Osteoblast (primary cell): ENCODE measurements at regions not wholly inside any gene's neighbourhood (a gene's known extent, or its start where the extent isn't known, plus 50 kb on each side); places are given as distances from the start of the nearest gene placed in this dataset.

Experiments used
- DNase-seq: peaks from one replicate; pipeline ENCODE4 v3.0.0; 2011; ENCODE audit warnings: low spot score, mixed read lengths; ENCODE audit not compliant: insufficient read length; ENCODE audit errors: missing footprints
- H2AFZ ChIP-seq: 2 replicates; pipeline ENCODE4 v1.6.0; 2011; ENCODE audit warnings: mild to moderate bottlenecking, low read length
- H3K27ac ChIP-seq: 2 replicates; pipeline ENCODE4 v1.5.1; 2011; ENCODE audit warnings: mild to moderate bottlenecking, low read depth, low read length, moderate library complexity
- H3K27me3 ChIP-seq: 2 replicates; pipeline ENCODE4 v1.6.0; 2012; ENCODE audit warnings: mild to moderate bottlenecking, control low read depth, inconsistent platforms, low read length, moderate library complexity; ENCODE audit not compliant: insufficient read depth
- H3K36me3 ChIP-seq: 2 replicates; pipeline ENCODE4 v1.5.1; 2011; ENCODE audit warnings: mild to moderate bottlenecking, low read length, control low read depth, moderate library complexity; ENCODE audit not compliant: insufficient read depth
- H3K4me1 ChIP-seq: 2 replicates; pipeline ENCODE4 v1.5.1; 2011; ENCODE audit warnings: mild to moderate bottlenecking, low read length, control low read depth, moderate library complexity; ENCODE audit not compliant: insufficient read depth
- H3K4me2 ChIP-seq: 2 replicates; pipeline ENCODE4 v1.6.0; 2011; ENCODE audit warnings: mild to moderate bottlenecking, low read length; ENCODE audit not compliant: insufficient read depth
- H3K4me3 ChIP-seq: fragments of 200-600 bp; sonication (generic); 3 replicates; pipeline ENCODE4 v1.5.1; 2012; ENCODE audit warnings: mild to moderate bottlenecking, low read length, inconsistent platforms; ENCODE audit not compliant: insufficient read depth
- H3K79me2 ChIP-seq: 2 replicates; pipeline ENCODE4 v1.6.0; 2012; ENCODE audit warnings: mild to moderate bottlenecking, low read length, control low read depth, inconsistent platforms; ENCODE audit not compliant: insufficient read depth
- H3K9me3 ChIP-seq: 2 replicates; pipeline ENCODE4 v1.5.1; 2011; ENCODE audit warnings: low read depth, low read length, control low read depth
- H4K20me1 ChIP-seq: 2 replicates; pipeline ENCODE4 v1.6.0; 2012; ENCODE audit warnings: mild to moderate bottlenecking, low read length, control low read depth; ENCODE audit not compliant: insufficient read depth
- CTCF ChIP-seq: IDR thresholded peaks from 2 replicates; pipeline ENCODE4 v1.5.1; 2011; ENCODE audit warnings: mild to moderate bottlenecking, low read depth, low read length, moderate library complexity; ENCODE audit errors: extremely low read depth

GRCh38 chr9:18184401-18184800 is 289.6 kb upstream of the ADAMTSL1 start:
- no peaks in the 10 kb centered on the region for H4K20me1 ChIP-seq
- no peaks in the 10 kb centered on the region for H3K79me2 ChIP-seq
- TF ChIP-seq CTCF = no peak
- H3K4me1 ChIP-seq = no peaks in the 10 kb centered on the region
- no peak for DNase-seq
- H3K27ac ChIP-seq = no peak overlapping the region
- H3K36me3 ChIP-seq = no peaks in the 10 kb centered on the region
- no peaks in the 10 kb centered on the region for H3K9me3 ChIP-seq
- no peak overlapping the region for H2AFZ ChIP-seq
- peaks cover 13% of the 10 kb centered on the region for H3K27me3 ChIP-seq
- no peak overlapping the region for H3K4me2 ChIP-seq
- H3K4me3 ChIP-seq = no peak overlapping the region

- no peak for TF ChIP-seq CTCF
- Histone ChIP-seq H2AFZ (no peak overlapping the region), H3K9me3 (no peaks in the 10 kb centered on the region), H3K4me3 (no peak overlapping the region), H4K20me1 (no peaks in the 10 kb centered on the region), H3K4me1 (no peaks in the 10 kb centered on the region), H3K79me2 (no peaks in the 10 kb centered on the region), H3K4me2 (no peak overlapping the region), H3K36me3 (no peaks in the 10 kb centered on the region), H3K27me3 (peaks cover 13% of the 10 kb centered on the region), H3K27ac (no peak overlapping the region)
- DNase-seq = no peak
Measured at GRCh38 chr9:18185196-18185595, 288.8 kb upstream of the ADAMTSL1 start.

- no peak overlapping the region for H3K4me2 ChIP-seq
- no peak for DNase-seq
- no peaks in the 10 kb centered on the region for H3K4me1 ChIP-seq
- H4K20me1 ChIP-seq = no peaks in the 10 kb centered on the region
- H3K27me3 ChIP-seq = peaks cover 13% of the 10 kb centered on the region
- H3K27ac ChIP-seq = no peak overlapping the region
- H3K4me3 ChIP-seq = no peak overlapping the region
- no peaks in the 10 kb centered on the region for H3K79me2 ChIP-seq
- no peaks in the 10 kb centered on the region for H3K9me3 ChIP-seq
- TF ChIP-seq CTCF = no peak
- no peaks in the 10 kb centered on the region for H3K36me3 ChIP-seq
- H2AFZ ChIP-seq = no peak overlapping the region
Measured at GRCh38 chr9:18188971-18189370, 285.0 kb upstream of the ADAMTSL1 start.

GRCh38 chr9:18189871-18190670 is 283.9 kb upstream of the ADAMTSL1 start:
- DNase-seq = no peak
- Histone ChIP-seq H3K27me3 (peaks cover 22% of the 10 kb centered on the region), H3K4me1 (no peaks in the 10 kb centered on the region), H3K9me3 (no peaks in the 10 kb centered on the region), H3K4me3 (no peak overlapping the region), H3K27ac (no peak overlapping the region), H3K36me3 (no peaks in the 10 kb centered on the region), H2AFZ (no peak overlapping the region), H4K20me1 (no peaks in the 10 kb centered on the region), H3K4me2 (no peak overlapping the region), H3K79me2 (no peaks in the 10 kb centered on the region)
- TF ChIP-seq CTCF = no peak
